Activated B cell treated with CpG ODN at 0.5 μM for 24 hours (primary cell): ENCODE measurements at regions not wholly inside any gene's neighbourhood (a gene's known extent, or its start where the extent isn't known, plus 50 kb on each side); places are given as distances from the start of the nearest gene placed in this dataset.

Source experiments
- ATAC-seq: fragments of 200-7000 bp; cut with Tn5 transposase; one replicate; pipeline ENCODE4 v1.10.0; 2021; ENCODE audit warnings: low read depth, mild to moderate bottlenecking, moderate library complexity
- CTCF ChIA-PET: fragments of 350-600 bp; sonication (Branson Sonifier 250); formaldehyde crosslinking; loops from one replicate; lab custom pipeline; 2021; ENCODE audit warnings: antibody characterized with exemption; lab: Charles Lee
- POLR2A ChIA-PET: fragments of 350-600 bp; sonication (Branson Sonifier 250); formaldehyde crosslinking; loops from one replicate; lab custom pipeline; 2021; ENCODE audit warnings: antibody characterized with exemption; lab: Charles Lee
- DNase-seq: peaks from one replicate; pipeline ENCODE4 v3.0.0; 2022
- H3K27ac Mint-ChIP-seq: one replicate; pipeline ENCODE4 v1.8.0; 2020; ENCODE audit warnings: mixed read lengths
- H3K27me3 Mint-ChIP-seq: one replicate; pipeline ENCODE4 v1.8.0; 2021; ENCODE audit warnings: mixed read lengths
- H3K36me3 Mint-ChIP-seq: one replicate; pipeline ENCODE4 v1.8.0; 2021; ENCODE audit warnings: low read depth, mixed read lengths
- H3K4me1 Mint-ChIP-seq: one replicate; pipeline ENCODE4 v1.8.0; 2021; ENCODE audit warnings: mixed read lengths
- H3K4me3 Mint-ChIP-seq: one replicate; pipeline ENCODE4 v1.8.0; 2020; ENCODE audit warnings: mild to moderate bottlenecking, mixed read lengths
- H3K9me3 Mint-ChIP-seq: one replicate; pipeline ENCODE4 v1.8.0; 2020; ENCODE audit warnings: mixed read lengths
- intact Hi-C: fragments of 100-400 bp; cut with micrococcal nuclease; formaldehyde crosslinking; loops from one replicate; pipeline ENCODE4 v1.15.1; 2024
- TF ChIP-seq, protein P1 (sequence below): fragments of 200-600 bp; IDR thresholded peaks from one replicate; pipeline ENCODE4 v1.8.0; 2022; ENCODE audit warnings: antibody characterized with exemption, mild to moderate bottlenecking

DNA sequence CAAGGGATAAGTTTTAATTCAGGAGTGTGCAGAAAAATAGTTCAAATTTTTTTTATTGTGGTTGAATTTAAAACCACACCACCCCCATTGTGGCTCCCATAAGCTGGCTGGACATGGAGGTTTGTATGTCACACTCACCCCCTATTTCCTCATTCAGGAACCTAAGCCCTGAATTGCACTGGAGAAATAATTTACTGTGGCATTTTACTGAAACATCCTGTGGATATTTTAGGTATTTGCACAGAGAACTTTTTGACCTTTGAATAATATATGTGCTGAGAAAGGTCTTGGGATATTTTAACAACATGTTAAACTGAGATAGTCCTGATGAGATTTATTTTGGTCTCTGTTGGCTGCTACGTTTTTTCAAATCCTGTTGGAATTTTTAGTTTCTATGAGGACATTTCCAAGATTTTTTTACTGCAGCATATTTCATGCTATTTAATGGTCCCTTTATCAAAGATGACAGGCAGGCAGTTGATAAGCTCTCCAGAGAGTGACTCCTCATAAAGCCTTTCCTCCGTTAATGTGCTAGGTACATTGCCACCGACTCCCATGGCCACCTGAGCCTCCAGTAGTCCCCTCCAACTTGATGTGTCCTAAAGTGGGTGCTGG lies 51.2 kb upstream of the PALM2AKAP2 start:
- no peaks in the 10 kb centered on the region for H3K36me3 Mint-ChIP-seq
- H3K9me3 Mint-ChIP-seq: peaks cover 2% of the 10 kb centered on the region
- DNase-seq: no peak
- intact Hi-C loops: no loop called here
- H3K27ac Mint-ChIP-seq: no peak overlapping the region
- no peaks in the 10 kb centered on the region for H3K4me1 Mint-ChIP-seq
- H3K4me3 Mint-ChIP-seq: no peak overlapping the region
- peaks cover 8% of the 10 kb centered on the region for H3K27me3 Mint-ChIP-seq
- ChIA-PET POLR2A (no interaction called here), CTCF (no interaction called here)
- no peak for ATAC-seq
- TF ChIP-seq, protein P1, sequence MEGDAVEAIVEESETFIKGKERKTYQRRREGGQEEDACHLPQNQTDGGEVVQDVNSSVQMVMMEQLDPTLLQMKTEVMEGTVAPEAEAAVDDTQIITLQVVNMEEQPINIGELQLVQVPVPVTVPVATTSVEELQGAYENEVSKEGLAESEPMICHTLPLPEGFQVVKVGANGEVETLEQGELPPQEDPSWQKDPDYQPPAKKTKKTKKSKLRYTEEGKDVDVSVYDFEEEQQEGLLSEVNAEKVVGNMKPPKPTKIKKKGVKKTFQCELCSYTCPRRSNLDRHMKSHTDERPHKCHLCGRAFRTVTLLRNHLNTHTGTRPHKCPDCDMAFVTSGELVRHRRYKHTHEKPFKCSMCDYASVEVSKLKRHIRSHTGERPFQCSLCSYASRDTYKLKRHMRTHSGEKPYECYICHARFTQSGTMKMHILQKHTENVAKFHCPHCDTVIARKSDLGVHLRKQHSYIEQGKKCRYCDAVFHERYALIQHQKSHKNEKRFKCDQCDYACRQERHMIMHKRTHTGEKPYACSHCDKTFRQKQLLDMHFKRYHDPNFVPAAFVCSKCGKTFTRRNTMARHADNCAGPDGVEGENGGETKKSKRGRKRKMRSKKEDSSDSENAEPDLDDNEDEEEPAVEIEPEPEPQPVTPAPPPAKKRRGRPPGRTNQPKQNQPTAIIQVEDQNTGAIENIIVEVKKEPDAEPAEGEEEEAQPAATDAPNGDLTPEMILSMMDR: no peak

DNA sequence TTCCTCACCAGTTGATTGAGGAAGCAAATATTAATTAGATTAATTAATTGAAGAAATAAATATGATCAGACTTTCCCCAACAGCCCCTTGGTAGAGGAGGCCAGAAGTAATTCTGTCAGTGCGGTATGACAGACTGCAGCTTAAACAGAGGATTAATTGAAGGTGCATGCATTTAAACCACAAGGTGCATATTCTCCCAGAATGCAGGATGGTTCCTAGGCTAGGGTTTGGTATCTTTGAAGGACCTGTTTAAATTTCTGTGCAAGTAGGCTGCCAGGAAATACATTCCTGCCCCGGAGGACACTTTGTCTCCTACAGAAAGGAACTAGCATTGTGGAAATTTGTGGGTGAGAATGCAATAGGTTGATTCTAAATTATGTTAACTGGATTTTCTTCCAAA lies 50.5 kb upstream of the PALM2AKAP2 start:
- Mint-ChIP-seq H3K4me3 (no peak overlapping the region), H3K27me3 (peaks cover 8% of the 10 kb centered on the region), H3K36me3 (no peaks in the 10 kb centered on the region)

More for the DNA sequence above, 50.5 kb upstream of the PALM2AKAP2 start:
- ChIA-PET CTCF (no interaction called here), POLR2A (no interaction called here)
- intact Hi-C loops: no loop called here
- ATAC-seq (no peak), DNase-seq (no peak)
- TF ChIP-seq, protein P1: no peak
- Mint-ChIP-seq H3K9me3 (peaks cover 2% of the 10 kb centered on the region), H3K27ac (no peak overlapping the region), H3K4me1 (no peaks in the 10 kb centered on the region)
